GM18519 (cell line): ENCODE measurements at regions not wholly inside any gene's neighbourhood (a gene's known extent, or its start where the extent isn't known, plus 50 kb on each side); places are given as distances from the start of the nearest gene placed in this dataset.

Source experiments
- ATAC-seq: cut with Tn5 transposase; IDR thresholded peaks from one replicate; pipeline ENCODE4 v1.9.1; 2021; ENCODE audit warnings: mild to moderate bottlenecking, moderate library complexity; ENCODE audit not compliant: unreplicated experiment, low FRiP score

- no peak for ATAC-seq
These were observed 955.9 kb downstream of the TBC1D22A start for GRCh38 chr22:47718337-47718736.

- no peak for ATAC-seq
These were observed 954.6 kb downstream of the TBC1D22A start for GRCh38 chr22:47716890-47717615.

DNA sequence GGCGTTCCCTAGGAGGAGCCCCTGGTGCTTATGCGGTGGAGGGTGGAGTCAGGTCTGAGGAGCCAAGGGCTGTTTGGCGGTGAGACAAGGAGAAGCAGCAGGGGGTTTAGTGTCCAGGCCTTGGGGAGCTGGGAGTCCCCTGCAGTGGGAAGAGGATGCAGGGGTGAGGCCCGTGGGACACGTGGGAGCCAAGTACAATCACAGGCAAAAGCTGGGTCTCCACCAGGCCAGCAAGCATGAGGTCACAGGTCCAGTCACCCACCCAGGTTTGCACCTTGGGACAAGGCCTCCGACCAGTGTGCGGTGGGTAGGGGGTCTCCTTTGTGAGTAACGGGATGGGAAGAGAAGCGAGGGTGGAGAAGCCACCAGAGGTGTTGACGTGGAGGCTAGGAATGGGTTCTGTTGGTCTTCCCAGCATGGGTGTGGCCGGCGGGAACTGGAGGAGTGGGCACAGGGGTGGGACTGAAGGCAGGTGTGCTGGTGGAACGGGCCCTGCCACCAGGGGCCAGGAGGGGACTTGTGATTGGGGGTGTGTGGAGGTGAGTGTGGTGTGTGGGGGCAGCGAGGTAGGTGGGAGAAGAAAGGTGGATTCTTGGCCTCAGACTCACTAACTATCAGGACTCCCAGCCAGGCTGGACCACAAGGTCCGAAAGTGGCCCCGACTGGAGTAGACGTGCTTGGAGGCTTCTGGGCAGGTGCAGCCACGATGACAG is 953.6 kb downstream of the TBC1D22A start:
- no peak for ATAC-seq

- ATAC-seq = no peak
These were observed 951.5 kb downstream of the TBC1D22A start for GRCh38 chr22:47713941-47714340.

DNA sequence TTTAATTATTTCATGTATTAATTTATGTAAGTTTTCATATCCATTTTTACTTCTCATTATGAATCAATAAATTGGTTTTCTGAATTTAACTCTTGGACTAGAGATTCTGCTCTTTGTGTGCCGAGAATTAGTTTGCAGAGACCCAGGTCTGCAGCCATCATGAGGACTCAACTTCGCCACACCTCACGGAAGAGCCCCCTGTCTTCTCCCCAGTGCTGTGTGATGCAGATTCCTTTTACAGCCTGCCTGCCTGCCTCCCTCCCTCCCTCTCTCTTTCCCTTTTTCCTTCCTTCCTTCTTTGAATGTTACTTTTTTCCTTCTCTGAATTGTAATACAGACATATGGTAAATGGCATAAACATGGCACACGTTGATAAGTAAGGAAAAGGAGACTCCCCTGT is 947.7 kb downstream of the TBC1D22A start:
- no peak for ATAC-seq

- no peak for ATAC-seq
These were observed 942.9 kb downstream of the TBC1D22A start for GRCh38 chr22:47705350-47705749.

DNA sequence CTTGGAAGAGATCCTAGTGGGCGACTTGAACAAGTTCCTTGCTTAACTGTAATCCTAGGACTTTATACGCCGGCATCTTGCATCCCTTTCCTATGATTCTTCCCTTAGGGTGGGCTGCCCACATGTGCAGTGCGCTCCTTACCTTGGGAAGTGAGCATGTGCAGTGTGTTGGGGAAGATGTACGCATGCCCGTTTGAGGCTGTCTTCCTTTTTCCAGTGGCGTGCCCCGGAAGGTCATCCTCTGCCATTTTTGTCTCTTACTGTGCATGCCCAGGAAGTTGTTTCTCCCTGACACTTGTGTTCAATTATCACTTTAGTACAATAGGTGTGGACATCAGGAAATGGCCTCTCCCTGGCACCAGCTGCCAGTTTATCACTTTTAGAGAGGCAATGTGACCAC is 936.5 kb downstream of the TBC1D22A start:
- no peak for ATAC-seq

DNA sequence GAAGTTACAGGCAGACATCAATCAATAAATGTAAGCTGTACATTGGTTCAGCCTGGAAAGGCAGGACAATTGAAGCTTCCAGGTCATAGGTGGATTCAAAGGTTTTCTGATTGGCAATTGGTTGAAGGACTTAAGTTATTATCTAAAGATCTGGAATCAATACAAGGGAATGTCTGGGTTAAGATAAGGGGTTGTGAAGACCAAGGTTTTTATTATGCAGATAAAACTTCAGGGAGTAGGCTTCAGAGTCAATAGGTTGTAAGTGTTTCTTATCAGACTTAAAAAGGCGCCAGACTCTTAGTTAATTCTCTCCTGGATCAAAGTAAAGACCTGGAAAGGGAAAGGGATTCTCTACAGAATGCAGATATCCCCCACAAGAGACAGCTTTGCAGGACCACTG is 935.4 kb downstream of the TBC1D22A start:
- ATAC-seq = no peak

DNA sequence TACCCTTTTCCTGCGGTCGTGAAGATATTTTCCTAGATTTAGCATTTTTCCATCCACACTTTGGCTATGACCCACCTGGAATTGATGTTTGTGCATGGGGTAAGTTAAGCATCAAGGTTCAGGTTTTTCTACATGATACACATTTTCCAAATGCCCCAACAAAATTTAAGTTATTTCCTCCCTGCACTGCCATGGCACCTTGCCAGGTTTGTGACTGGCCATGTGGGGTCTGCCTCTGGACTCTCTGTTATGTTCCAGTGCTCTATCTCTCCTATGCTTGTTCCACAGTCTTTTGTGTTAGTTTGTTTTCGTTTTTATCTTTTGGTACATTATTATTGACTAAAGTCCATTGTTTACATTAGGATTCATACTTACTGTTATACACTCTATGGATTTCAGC is 934.3 kb downstream of the TBC1D22A start:
- no peak for ATAC-seq

DNA sequence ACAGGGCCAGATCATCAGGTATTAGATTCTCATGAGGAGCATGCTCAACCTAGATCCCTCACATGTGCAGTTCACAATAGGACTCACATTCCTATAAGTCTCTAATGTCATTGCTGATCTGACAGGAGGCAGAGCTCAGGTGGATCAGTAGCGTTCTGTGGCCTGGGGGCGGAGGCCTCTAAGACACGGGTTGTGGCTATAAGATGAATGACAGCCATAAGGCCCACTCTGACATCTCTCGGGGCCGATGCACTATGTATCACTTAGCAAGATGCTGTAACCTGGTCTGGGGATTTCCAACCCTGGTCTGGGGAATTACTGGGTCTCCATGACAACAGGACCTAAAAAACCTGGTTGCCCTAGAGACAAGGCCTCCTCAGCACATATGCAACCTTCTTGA is 932.7 kb downstream of the TBC1D22A start:
- ATAC-seq = no peak

GRCh38 chr22:47694536-47695130 is 932.2 kb downstream of the TBC1D22A start:
- ATAC-seq = no peak

- no peak for ATAC-seq
These were observed 931.2 kb downstream of the TBC1D22A start for GRCh38 chr22:47693606-47694005.

GRCh38 chr22:47692811-47693210 is 930.4 kb downstream of the TBC1D22A start:
- no peak for ATAC-seq

- no peak for ATAC-seq
These were observed 928.9 kb downstream of the TBC1D22A start for GRCh38 chr22:47691152-47691895.

DNA sequence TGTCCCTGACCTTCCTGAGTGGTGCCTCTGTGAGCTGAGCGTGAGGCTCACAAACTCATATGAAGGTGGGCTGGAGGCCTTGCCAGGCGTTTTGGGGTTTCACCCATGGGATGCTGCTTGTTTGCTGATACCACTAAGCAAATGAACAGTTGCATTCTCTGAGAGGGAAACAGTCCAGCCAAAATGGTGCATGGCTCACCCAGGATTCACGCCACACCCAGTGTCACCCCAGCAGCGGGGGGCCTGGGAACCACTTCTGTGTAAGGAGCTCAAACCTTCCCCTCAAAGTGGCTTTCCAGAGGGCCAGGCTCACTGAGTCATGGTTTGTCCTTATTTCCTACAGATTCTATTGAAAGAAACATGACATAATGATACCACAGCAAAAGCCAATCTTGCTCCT is 928.1 kb downstream of the TBC1D22A start:
- ATAC-seq = no peak

- no peak for ATAC-seq
These were observed 927.7 kb downstream of the TBC1D22A start for GRCh38 chr22:47690166-47690565.

- no peak for ATAC-seq
These were observed 925.3 kb downstream of the TBC1D22A start for GRCh38 chr22:47687776-47688175.

GRCh38 chr22:47687346-47687655 is 924.9 kb downstream of the TBC1D22A start:
- no peak for ATAC-seq

DNA sequence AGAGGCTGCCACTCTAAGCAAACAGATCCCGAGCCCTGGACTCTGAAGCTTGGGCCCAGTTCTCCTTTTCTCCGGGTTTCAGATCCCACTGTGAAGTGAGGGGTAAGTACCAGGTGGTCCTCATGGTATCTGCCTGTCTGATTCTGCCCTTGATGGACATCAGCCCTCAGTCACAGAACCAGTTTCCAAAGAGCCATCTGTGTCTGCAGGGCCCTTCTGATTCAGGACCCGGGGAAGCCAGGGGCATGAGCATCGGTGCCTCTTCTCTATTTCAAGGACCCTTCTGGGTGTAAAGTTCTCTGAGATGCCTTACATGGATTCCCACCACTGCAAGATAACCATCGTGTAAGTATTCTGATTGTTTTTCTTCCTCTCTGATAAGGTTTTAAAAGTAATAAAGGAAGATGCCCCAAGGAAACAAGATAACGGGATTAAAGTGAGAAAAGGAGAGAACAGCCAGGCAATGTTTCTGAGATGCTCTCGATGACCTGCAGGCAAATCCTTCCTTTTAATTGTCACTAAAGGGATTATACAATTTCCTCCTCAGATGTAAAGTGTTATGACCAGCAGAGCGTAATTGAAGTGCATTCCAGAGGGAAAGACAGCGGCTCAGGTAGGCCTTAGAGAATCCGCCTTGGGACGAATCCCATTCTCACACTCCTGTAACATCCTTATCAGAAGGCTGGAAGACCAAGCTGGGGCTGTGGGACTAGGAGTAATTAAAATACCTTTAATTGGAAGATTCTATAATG is 924.3 kb downstream of the TBC1D22A start:
- no peak for ATAC-seq

- no peak for ATAC-seq
These were observed 919.1 kb downstream of the TBC1D22A start for GRCh38 chr22:47681411-47682165.
